Mesenchymal stem cell (in vitro differentiated cells and primary cell): ENCODE measurements at regions not wholly inside any gene's neighbourhood (a gene's known extent, or its start where the extent isn't known, plus 50 kb on each side); places are given as distances from the start of the nearest gene placed in this dataset.

ENCODE experiments used
- DNase-seq: peaks from one replicate; pipeline ENCODE4 v3.0.0-alpha.2; 2013
- H2AFZ ChIP-seq: one replicate; pipeline ENCODE4 v1.6.1; 2013; ENCODE audit warnings: low read depth, mild to moderate bottlenecking, control low read depth, inconsistent platforms, low read length, moderate library complexity
- H2AK5ac ChIP-seq: 2 replicates; pipeline ENCODE4 v1.6.1; 2013; ENCODE audit warnings: low read length, moderate library complexity, mild to moderate bottlenecking, inconsistent platforms; ENCODE audit not compliant: severe bottlenecking
- H2BK120ac ChIP-seq: one replicate; pipeline ENCODE4 v1.6.1; 2013; ENCODE audit warnings: low read depth, mild to moderate bottlenecking, inconsistent platforms, low read length, moderate library complexity
- H2BK12ac ChIP-seq, 2 experiments: one replicate each; pipeline ENCODE4 v1.6.1; 2013; ENCODE audit warnings: inconsistent platforms in 2 of 2, low read length in 2 of 2, mild to moderate bottlenecking in 2 of 2, moderate library complexity in 2 of 2, control low read depth in 1 of 2
- H2BK15ac ChIP-seq: one replicate; pipeline ENCODE4 v1.6.1; 2013; ENCODE audit warnings: mild to moderate bottlenecking, low read depth, inconsistent platforms; ENCODE audit not compliant: poor library complexity, severe bottlenecking
- H2BK5ac ChIP-seq: 2 replicates; pipeline ENCODE4 v1.6.1; 2013; ENCODE audit warnings: low read depth, mild to moderate bottlenecking, low read length, control low read depth, inconsistent platforms; ENCODE audit not compliant: poor library complexity, severe bottlenecking
- H3K14ac ChIP-seq, 2 experiments: one replicate each; pipeline ENCODE4 v1.6.1; 2013; ENCODE audit warnings: inconsistent platforms in 2 of 2, low read length in 2 of 2, control low read depth in 1 of 2, mild to moderate bottlenecking in 1 of 2, moderate library complexity in 1 of 2
- H3K18ac ChIP-seq, 2 experiments: one replicate each; pipeline ENCODE4 v1.6.1; 2013; ENCODE audit warnings: inconsistent platforms in 2 of 2, low read length in 2 of 2, control low read depth in 1 of 2, low read depth in 1 of 2, mild to moderate bottlenecking in 1 of 2
- H3K23ac ChIP-seq, 2 experiments: one replicate each; pipeline ENCODE4 v1.6.1; 2013; ENCODE audit warnings: inconsistent platforms in 2 of 2, low read length in 2 of 2, mild to moderate bottlenecking in 2 of 2, moderate library complexity in 2 of 2, control low read depth in 1 of 2
- H3K27ac ChIP-seq: 2 replicates; pipeline ENCODE4 v1.5.1; 2013; ENCODE audit warnings: mild to moderate bottlenecking, moderate library complexity, low read length, control low read depth, inconsistent platforms; ENCODE audit not compliant: poor library complexity, severe bottlenecking
- H3K27me3 ChIP-seq, 2 experiments: 2 replicates each; pipeline versions ENCODE4 v1.6.1 to v1.7.0; 2013; ENCODE audit warnings: low read length in 2 of 2, mild to moderate bottlenecking in 2 of 2, moderate library complexity in 2 of 2, control low read depth in 1 of 2, inconsistent platforms in 1 of 2; ENCODE audit not compliant: control insufficient read depth in 1 of 2, insufficient read depth in 1 of 2
- H3K36me3 ChIP-seq, 2 experiments: 2 replicates each; pipeline versions ENCODE4 v1.6.1 to v1.7.0; 2013; ENCODE audit warnings: low read length in 2 of 2, control low read depth in 1 of 2, inconsistent platforms in 1 of 2, low read depth in 1 of 2, mild to moderate bottlenecking in 1 of 2; ENCODE audit not compliant: insufficient read depth in 2 of 2, control insufficient read depth in 1 of 2
- H3K4ac ChIP-seq, 2 experiments: one replicate each; pipeline ENCODE4 v1.6.1; 2013; ENCODE audit warnings: inconsistent platforms in 2 of 2, low read length in 2 of 2, mild to moderate bottlenecking in 2 of 2, moderate library complexity in 2 of 2, control low read depth in 1 of 2, low read depth in 1 of 2
- H3K4me1 ChIP-seq: 2 replicates; pipeline ENCODE4 v1.6.1; 2013; ENCODE audit warnings: low read depth, low read length, control low read depth; ENCODE audit not compliant: control insufficient read depth, insufficient read depth
- H3K4me2 ChIP-seq: 2 replicates; pipeline ENCODE4 v1.6.1; 2013; ENCODE audit warnings: low read length, mild to moderate bottlenecking, inconsistent platforms; ENCODE audit not compliant: poor library complexity, severe bottlenecking
- H3K4me3 ChIP-seq, 2 experiments: 2 replicates each; pipeline versions ENCODE4 v1.5.1 to v1.7.0; 2013; ENCODE audit warnings: low read length in 2 of 2, mild to moderate bottlenecking in 2 of 2, control low read depth in 1 of 2, low read depth in 1 of 2; ENCODE audit not compliant: insufficient read depth in 1 of 2
- H3K79me1 ChIP-seq: replicated peaks from 2 replicates; pipeline ENCODE4 v1.6.1; 2013; ENCODE audit warnings: mild to moderate bottlenecking, control low read depth, low read length, inconsistent platforms; ENCODE audit not compliant: poor library complexity, severe bottlenecking
- H3K9ac ChIP-seq: 2 replicates; pipeline ENCODE4 v1.7.0; 2013; ENCODE audit warnings: mild to moderate bottlenecking, low read length, moderate library complexity
- H3K9me3 ChIP-seq: 2 replicates; pipeline ENCODE4 v1.7.0; 2013; ENCODE audit warnings: mild to moderate bottlenecking, low read length; ENCODE audit not compliant: control insufficient read depth
- H4K8ac ChIP-seq: one replicate; pipeline ENCODE4 v1.6.1; 2013; ENCODE audit warnings: inconsistent platforms, mild to moderate bottlenecking, low read length, moderate library complexity
- H4K91ac ChIP-seq: one replicate; pipeline ENCODE4 v1.6.1; 2013; ENCODE audit warnings: mild to moderate bottlenecking, low read length, inconsistent platforms
- WGBS: methylation state at CpG from one replicate; pipeline ENCODE4 v1.1.7; 2013; ENCODE audit warnings: mixed read lengths; 5-methylcytosine and 5-hydroxymethylcytosine counted together

- Histone ChIP-seq H3K27ac (no peak overlapping the region), H3K4me3 (no peak overlapping the region), H4K91ac (no peak overlapping the region), H2BK5ac (no peak overlapping the region), H3K36me3 (no peaks in the 10 kb centered on the region), H3K23ac (no peak overlapping the region), H2BK12ac (no peak overlapping the region), H3K4me2 (no peak overlapping the region), H2BK120ac (no peak overlapping the region), H3K9ac (no peak overlapping the region), H3K18ac (no peak overlapping the region), H3K4me1 (no peaks in the 10 kb centered on the region), H3K79me1 (no peaks in the 10 kb centered on the region), H4K8ac (no peak overlapping the region), H3K4ac (no peak overlapping the region), H2BK15ac (no peak overlapping the region), H3K9me3 (no peaks in the 10 kb centered on the region), H3K27me3 (no peaks in the 10 kb centered on the region), H2AK5ac (no peak overlapping the region), H2AFZ (no peak overlapping the region), H3K14ac (no peak overlapping the region)
- 81% methylated on average over 8 of the region's 8 CpGs for WGBS
- DNase-seq: no peak
Measured at GRCh38 chr12:131370321-131370720, 340.6 kb upstream of the SFSWAP start.

GRCh38 chr12:131370791-131371347 is 340.0 kb upstream of the SFSWAP start:
- DNase-seq: no peak
- Histone ChIP-seq H4K8ac (no peak overlapping the region), H3K23ac (no peak overlapping the region), H3K4me2 (no peak overlapping the region), H3K9ac (no peak overlapping the region), H2AFZ (no peak overlapping the region), H3K4me3 (no peak overlapping the region), H3K27ac (no peak overlapping the region), H2BK15ac (no peak overlapping the region), H3K4me1 (no peaks in the 10 kb centered on the region), H3K9me3 (no peaks in the 10 kb centered on the region), H2AK5ac (no peak overlapping the region), H3K79me1 (no peaks in the 10 kb centered on the region), H3K36me3 (no peaks in the 10 kb centered on the region), H3K14ac (no peak overlapping the region), H3K18ac (no peak overlapping the region), H2BK5ac (no peak overlapping the region), H2BK12ac (no peak overlapping the region), H3K27me3 (no peaks in the 10 kb centered on the region), H3K4ac (no peak overlapping the region), H4K91ac (no peak overlapping the region), H2BK120ac (no peak overlapping the region)
- WGBS: 81% methylated on average over 11 of the region's 11 CpGs

GRCh38 chr12:131371401-131372170 is 339.3 kb upstream of the SFSWAP start:
- Histone ChIP-seq H3K9me3 (no peaks in the 10 kb centered on the region), H3K18ac (no peak overlapping the region), H2AK5ac (no peak overlapping the region), H4K8ac (no peak overlapping the region), H3K4me2 (no peak overlapping the region), H2BK5ac (no peak overlapping the region), H3K4ac (no peak overlapping the region), H2AFZ (no peak overlapping the region), H3K36me3 (no peaks in the 10 kb centered on the region), H3K27ac (no peak overlapping the region), H2BK12ac (no peak overlapping the region), H2BK120ac (no peak overlapping the region), H3K79me1 (no peaks in the 10 kb centered on the region), H3K4me3 (peak overlapping the region in 1 of 2 experiments; percentile 53), H4K91ac (no peak overlapping the region), H3K4me1 (no peaks in the 10 kb centered on the region), H3K27me3 (no peaks in the 10 kb centered on the region), H3K14ac (no peak overlapping the region), H2BK15ac (no peak overlapping the region), H3K9ac (no peak overlapping the region), H3K23ac (no peak overlapping the region)
- WGBS: 77% methylated on average over 16 of the region's 16 CpGs
- DNase-seq: no peak

- H2BK5ac ChIP-seq: no peak overlapping the region
- H4K91ac ChIP-seq: no peak overlapping the region
- no peak overlapping the region for H3K4ac ChIP-seq
- no peaks in the 10 kb centered on the region for H3K4me1 ChIP-seq
- 86% methylated on average over 8 of the region's 8 CpGs for WGBS
- no peak overlapping the region for H2BK15ac ChIP-seq
- no peak overlapping the region for H3K18ac ChIP-seq
- no peaks in the 10 kb centered on the region for H3K9me3 ChIP-seq
- no peak overlapping the region for H3K4me2 ChIP-seq
- DNase-seq: no peak
- H3K9ac ChIP-seq: no peak overlapping the region
- no peaks in the 10 kb centered on the region for H3K27me3 ChIP-seq
- no peak overlapping the region for H2BK120ac ChIP-seq
- H4K8ac ChIP-seq: no peak overlapping the region
- no peak overlapping the region for H2AFZ ChIP-seq
- H3K14ac ChIP-seq: no peak overlapping the region
- no peak overlapping the region for H2AK5ac ChIP-seq
- no peak overlapping the region for H3K27ac ChIP-seq
- no peak overlapping the region for H2BK12ac ChIP-seq
- H3K4me3 ChIP-seq: peak overlapping the region in 1 of 2 experiments; percentile 53
- H3K79me1 ChIP-seq: no peaks in the 10 kb centered on the region
- H3K36me3 ChIP-seq: no peaks in the 10 kb centered on the region
- H3K23ac ChIP-seq: no peak overlapping the region
Measured at GRCh38 chr12:131372171-131372475, 338.8 kb upstream of the SFSWAP start.
